Astrocyte (in vitro differentiated cells and primary cell): ENCODE measurements at regions not wholly inside any gene's neighbourhood (a gene's known extent, or its start where the extent isn't known, plus 50 kb on each side); places are given as distances from the start of the nearest gene placed in this dataset.

Experiments
- DNase-seq: peaks from one replicate; pipeline ENCODE4 v3.0.0-alpha.2; 2010; ENCODE audit warnings: low read depth
- FAIRE-seq: peaks from 2 replicates; lab custom pipeline; 2011; peaks lifted over from hg19 to GRCh38; lab: Jason Lieb, UNC
- H2AFZ ChIP-seq: 2 replicates; pipeline ENCODE4 v1.6.0; 2012; ENCODE audit warnings: low read depth, low read length, inconsistent platforms
- H3K27ac ChIP-seq: 2 replicates; pipeline ENCODE4 v1.5.1; 2011; ENCODE audit warnings: low read depth, low read length, inconsistent platforms
- H3K27me3 ChIP-seq: 2 replicates; pipeline ENCODE4 v1.6.0; 2011; ENCODE audit warnings: low read length, inconsistent platforms; ENCODE audit not compliant: insufficient read depth
- H3K36me3 ChIP-seq: 2 replicates; pipeline ENCODE4 v1.5.1; 2011; ENCODE audit warnings: low read length, inconsistent platforms; ENCODE audit not compliant: insufficient read depth
- H3K4me1 ChIP-seq: 2 replicates; pipeline ENCODE4 v1.5.1; 2011; ENCODE audit warnings: low read length, inconsistent platforms; ENCODE audit not compliant: insufficient read depth
- H3K4me2 ChIP-seq: 2 replicates; pipeline ENCODE4 v1.6.0; 2012; ENCODE audit warnings: low read length, inconsistent platforms
- H3K4me3 ChIP-seq: 2 replicates; pipeline ENCODE4 v1.5.1; 2011; ENCODE audit warnings: low read depth, mild to moderate bottlenecking, low read length, inconsistent platforms; ENCODE audit not compliant: insufficient read depth
- H3K79me2 ChIP-seq: 2 replicates; pipeline ENCODE4 v1.6.0; 2012; ENCODE audit warnings: mild to moderate bottlenecking, low read length, inconsistent platforms; ENCODE audit not compliant: insufficient read depth
- H3K9ac ChIP-seq: 2 replicates; pipeline ENCODE4 v1.6.0; 2012; ENCODE audit warnings: mild to moderate bottlenecking, low read length, inconsistent platforms
- H3K9me3 ChIP-seq: 2 replicates; pipeline ENCODE4 v1.5.1; 2012; ENCODE audit warnings: low read depth, mild to moderate bottlenecking, low read length, inconsistent platforms; ENCODE audit not compliant: insufficient read depth
- H4K20me1 ChIP-seq: 2 replicates; pipeline ENCODE4 v1.6.0; 2012; ENCODE audit warnings: low read length, inconsistent platforms; ENCODE audit not compliant: insufficient read depth
- H3K27ac Mint-ChIP-seq: one replicate; pipeline ENCODE4 v1.8.0; 2021; ENCODE audit warnings: mild to moderate bottlenecking, mixed read lengths; ENCODE audit not compliant: unreplicated experiment
- H3K27me3 Mint-ChIP-seq: one replicate; pipeline ENCODE4 v1.8.0; 2021; ENCODE audit warnings: low read depth, mixed read lengths; ENCODE audit not compliant: unreplicated experiment
- H3K36me3 Mint-ChIP-seq: one replicate; pipeline ENCODE4 v1.8.0; 2021; ENCODE audit warnings: low read depth, mixed read lengths; ENCODE audit not compliant: unreplicated experiment
- H3K4me1 Mint-ChIP-seq: one replicate; pipeline ENCODE4 v1.8.0; 2021; ENCODE audit warnings: low read depth, mixed read lengths; ENCODE audit not compliant: unreplicated experiment
- H3K4me3 Mint-ChIP-seq: one replicate; pipeline ENCODE4 v1.8.0; 2021; ENCODE audit warnings: mild to moderate bottlenecking, moderate library complexity, mixed read lengths; ENCODE audit not compliant: unreplicated experiment
- H3K9me3 Mint-ChIP-seq: one replicate; pipeline ENCODE4 v1.8.0; 2021; ENCODE audit warnings: mild to moderate bottlenecking, mixed read lengths; ENCODE audit not compliant: unreplicated experiment
- EZH2 ChIP-seq: IDR thresholded peaks from 2 replicates; pipeline ENCODE4 v1.6.1; 2012; ENCODE audit warnings: mild to moderate bottlenecking, low read length, inconsistent platforms; ENCODE audit not compliant: insufficient read depth
- TF ChIP-seq, protein P1 (sequence below): IDR thresholded peaks from 2 replicates; pipeline ENCODE4 v1.5.1; 2011; ENCODE audit warnings: low read depth, mild to moderate bottlenecking, inconsistent platforms, low read length, moderate library complexity; ENCODE audit not compliant: insufficient read depth

DNA sequence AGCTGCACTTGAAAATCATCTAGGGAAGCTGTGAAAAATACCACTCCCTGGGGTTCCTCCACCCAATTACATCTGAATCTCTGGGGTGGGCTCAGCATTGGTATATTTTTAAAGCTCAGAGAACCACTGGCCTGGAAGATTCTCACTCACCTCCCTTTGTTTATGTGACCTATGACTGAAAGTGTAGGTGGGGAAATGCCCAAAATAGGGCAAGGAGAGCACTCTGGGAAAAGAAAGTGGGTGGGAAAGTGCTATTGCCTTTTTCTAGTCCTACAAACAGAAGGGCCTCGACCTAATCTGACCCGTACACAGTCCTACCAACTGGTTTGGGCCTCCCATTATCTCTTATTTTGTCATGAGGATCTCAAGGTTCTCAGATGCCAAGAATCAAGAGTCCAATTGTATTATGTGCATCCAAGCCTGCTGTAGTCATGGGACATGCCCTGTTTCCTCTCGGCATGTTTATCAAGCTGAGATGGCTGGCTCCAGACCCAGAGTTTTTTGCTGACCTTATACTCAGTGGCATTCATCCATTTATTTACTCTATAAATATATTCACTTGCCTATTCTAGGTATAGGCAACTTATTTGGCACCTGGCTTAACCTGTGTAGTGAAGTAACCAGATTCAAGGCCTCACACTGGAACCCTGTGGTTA is 483.7 kb downstream of the ENC1 start:
- Mint-ChIP-seq H3K4me3 (no peak overlapping the region), H3K27me3 (peaks cover 5% of the 10 kb centered on the region), H3K9me3 (peaks cover 4% of the 10 kb centered on the region), H3K4me1 (peaks cover 11% of the 10 kb centered on the region), H3K27ac (no peak overlapping the region), H3K36me3 (no peaks in the 10 kb centered on the region)
- H3K27me3 ChIP-seq = no peaks in the 10 kb centered on the region
- FAIRE-seq = no peak
- no peaks in the 10 kb centered on the region for H3K9me3 ChIP-seq
- no peaks in the 10 kb centered on the region for H4K20me1 ChIP-seq
- H3K4me3 ChIP-seq = no peak overlapping the region
- H2AFZ ChIP-seq = no peak overlapping the region
- H3K9ac ChIP-seq = no peak overlapping the region
- H3K4me1 ChIP-seq = no peaks in the 10 kb centered on the region
- H3K4me2 ChIP-seq = no peak overlapping the region
- TF ChIP-seq, protein P1, sequence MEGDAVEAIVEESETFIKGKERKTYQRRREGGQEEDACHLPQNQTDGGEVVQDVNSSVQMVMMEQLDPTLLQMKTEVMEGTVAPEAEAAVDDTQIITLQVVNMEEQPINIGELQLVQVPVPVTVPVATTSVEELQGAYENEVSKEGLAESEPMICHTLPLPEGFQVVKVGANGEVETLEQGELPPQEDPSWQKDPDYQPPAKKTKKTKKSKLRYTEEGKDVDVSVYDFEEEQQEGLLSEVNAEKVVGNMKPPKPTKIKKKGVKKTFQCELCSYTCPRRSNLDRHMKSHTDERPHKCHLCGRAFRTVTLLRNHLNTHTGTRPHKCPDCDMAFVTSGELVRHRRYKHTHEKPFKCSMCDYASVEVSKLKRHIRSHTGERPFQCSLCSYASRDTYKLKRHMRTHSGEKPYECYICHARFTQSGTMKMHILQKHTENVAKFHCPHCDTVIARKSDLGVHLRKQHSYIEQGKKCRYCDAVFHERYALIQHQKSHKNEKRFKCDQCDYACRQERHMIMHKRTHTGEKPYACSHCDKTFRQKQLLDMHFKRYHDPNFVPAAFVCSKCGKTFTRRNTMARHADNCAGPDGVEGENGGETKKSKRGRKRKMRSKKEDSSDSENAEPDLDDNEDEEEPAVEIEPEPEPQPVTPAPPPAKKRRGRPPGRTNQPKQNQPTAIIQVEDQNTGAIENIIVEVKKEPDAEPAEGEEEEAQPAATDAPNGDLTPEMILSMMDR = no peak
- TF ChIP-seq EZH2 = no peak
- DNase-seq = no peak
- H3K27ac ChIP-seq = no peak overlapping the region
- H3K79me2 ChIP-seq = no peaks in the 10 kb centered on the region
- H3K36me3 ChIP-seq = no peaks in the 10 kb centered on the region

DNA sequence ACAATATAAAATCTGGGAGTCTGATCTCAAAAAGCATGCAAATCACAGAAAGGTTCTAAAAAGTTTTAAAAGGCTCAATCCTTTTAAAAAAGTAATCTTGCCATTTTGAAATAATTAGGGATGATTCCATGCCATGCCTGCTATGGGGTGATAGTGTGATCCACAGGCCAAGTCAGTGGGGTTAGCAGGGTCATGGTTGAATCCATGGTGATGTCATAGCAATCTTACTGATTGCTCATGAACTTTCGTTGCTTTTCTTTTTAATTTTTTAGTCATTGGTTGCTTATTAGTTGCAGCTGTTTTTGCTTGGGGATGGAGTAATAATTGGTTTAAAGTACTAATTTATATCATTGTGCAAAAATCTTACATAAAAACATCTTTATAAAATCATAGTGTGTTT is 485.0 kb downstream of the ENC1 start:
- FAIRE-seq = no peak
- H3K27ac Mint-ChIP-seq = no peak overlapping the region

DNA sequence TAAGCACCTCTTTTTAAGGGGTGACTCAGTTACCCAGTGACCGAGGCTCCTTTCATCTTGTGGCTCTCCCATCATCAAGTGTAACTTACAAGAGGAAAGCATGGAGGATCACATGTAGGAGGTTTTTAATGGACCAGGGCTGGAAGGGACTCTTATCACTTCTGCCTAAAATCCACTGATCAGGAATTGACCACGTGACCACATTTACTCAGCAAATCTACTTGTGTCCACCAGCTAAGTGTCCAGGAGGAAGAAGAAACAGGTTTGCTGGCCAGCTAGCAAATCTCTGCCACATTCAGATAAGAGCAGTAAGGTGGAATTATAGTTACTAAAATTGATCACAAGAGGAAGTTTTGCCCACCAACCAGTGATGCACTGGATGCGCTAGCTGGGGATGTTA is 486.0 kb downstream of the ENC1 start:
- no peaks in the 10 kb centered on the region for H4K20me1 ChIP-seq
- no peak overlapping the region for H3K4me3 ChIP-seq
- Mint-ChIP-seq H3K27me3 (peaks cover 5% of the 10 kb centered on the region), H3K27ac (no peak overlapping the region), H3K4me1 (peaks cover 2% of the 10 kb centered on the region), H3K36me3 (no peaks in the 10 kb centered on the region), H3K4me3 (no peak overlapping the region), H3K9me3 (peaks cover 4% of the 10 kb centered on the region)
- H3K4me1 ChIP-seq = no peaks in the 10 kb centered on the region
- H3K27me3 ChIP-seq = no peaks in the 10 kb centered on the region
- no peaks in the 10 kb centered on the region for H3K9me3 ChIP-seq
- TF ChIP-seq, protein P1 = no peak
- no peak for TF ChIP-seq EZH2
- H3K36me3 ChIP-seq = no peaks in the 10 kb centered on the region
- H3K79me2 ChIP-seq = no peaks in the 10 kb centered on the region
- H3K9ac ChIP-seq = no peak overlapping the region
- H2AFZ ChIP-seq = no peak overlapping the region
- H3K4me2 ChIP-seq = no peak overlapping the region
- FAIRE-seq (no peak), DNase-seq (no peak)
- H3K27ac ChIP-seq = no peak overlapping the region

More for the DNA sequence above, 485.0 kb downstream of the ENC1 start:
- H3K79me2 ChIP-seq = no peaks in the 10 kb centered on the region
- no peak overlapping the region for H3K9ac ChIP-seq
- H3K4me2 ChIP-seq = no peak overlapping the region
- TF ChIP-seq, protein P1 = no peak
- TF ChIP-seq EZH2 = no peak
- no peaks in the 10 kb centered on the region for H3K36me3 ChIP-seq
- Mint-ChIP-seq H3K4me3 (no peak overlapping the region), H3K27me3 (peaks cover 5% of the 10 kb centered on the region), H3K4me1 (peaks cover under 1% of the 10 kb centered on the region), H3K9me3 (peaks cover 4% of the 10 kb centered on the region), H3K36me3 (no peaks in the 10 kb centered on the region)
- no peaks in the 10 kb centered on the region for H3K9me3 ChIP-seq
- no peak for DNase-seq
- H3K27ac ChIP-seq = no peak overlapping the region
- H3K27me3 ChIP-seq = no peaks in the 10 kb centered on the region
- H2AFZ ChIP-seq = no peak overlapping the region
- no peaks in the 10 kb centered on the region for H3K4me1 ChIP-seq
- no peaks in the 10 kb centered on the region for H4K20me1 ChIP-seq
- no peak overlapping the region for H3K4me3 ChIP-seq
